ENCODE measurements at regions not wholly inside any gene's neighbourhood (a gene's known extent, or its start where the extent isn't known, plus 50 kb on each side); places are given as distances from the start of the nearest gene placed in this dataset.

DNA sequence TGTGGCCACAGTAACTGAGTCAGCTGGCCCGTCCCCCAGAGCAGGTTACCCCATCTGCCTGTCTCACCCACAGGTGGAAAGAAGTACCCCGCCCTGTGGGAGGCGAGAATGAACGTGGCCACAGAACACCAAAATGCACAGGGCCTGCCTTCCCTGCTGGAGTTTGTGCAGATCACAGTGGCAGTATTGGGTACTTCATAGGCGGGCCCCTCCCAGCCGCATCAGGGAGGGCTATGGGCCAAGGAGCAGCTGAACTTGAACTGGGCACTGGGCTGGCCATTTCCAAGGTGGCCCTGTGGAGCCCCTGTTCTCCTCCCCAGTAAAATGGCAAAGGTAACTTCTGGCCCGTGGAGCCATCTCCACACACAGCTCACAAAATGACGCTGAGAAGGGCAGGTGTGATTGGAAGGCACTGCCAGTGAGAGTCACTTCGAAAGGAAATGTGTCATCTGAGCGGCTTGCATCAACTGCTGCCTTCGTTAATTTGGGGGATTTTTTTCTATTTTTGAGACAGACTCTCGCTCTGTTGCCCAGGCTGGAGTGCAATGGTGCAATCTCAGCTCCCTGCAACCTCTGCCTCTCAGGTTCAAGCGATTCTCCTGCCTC, 162.9 kb downstream of the ENGASE start:
- TF ChIP-seq, protein P1, sequence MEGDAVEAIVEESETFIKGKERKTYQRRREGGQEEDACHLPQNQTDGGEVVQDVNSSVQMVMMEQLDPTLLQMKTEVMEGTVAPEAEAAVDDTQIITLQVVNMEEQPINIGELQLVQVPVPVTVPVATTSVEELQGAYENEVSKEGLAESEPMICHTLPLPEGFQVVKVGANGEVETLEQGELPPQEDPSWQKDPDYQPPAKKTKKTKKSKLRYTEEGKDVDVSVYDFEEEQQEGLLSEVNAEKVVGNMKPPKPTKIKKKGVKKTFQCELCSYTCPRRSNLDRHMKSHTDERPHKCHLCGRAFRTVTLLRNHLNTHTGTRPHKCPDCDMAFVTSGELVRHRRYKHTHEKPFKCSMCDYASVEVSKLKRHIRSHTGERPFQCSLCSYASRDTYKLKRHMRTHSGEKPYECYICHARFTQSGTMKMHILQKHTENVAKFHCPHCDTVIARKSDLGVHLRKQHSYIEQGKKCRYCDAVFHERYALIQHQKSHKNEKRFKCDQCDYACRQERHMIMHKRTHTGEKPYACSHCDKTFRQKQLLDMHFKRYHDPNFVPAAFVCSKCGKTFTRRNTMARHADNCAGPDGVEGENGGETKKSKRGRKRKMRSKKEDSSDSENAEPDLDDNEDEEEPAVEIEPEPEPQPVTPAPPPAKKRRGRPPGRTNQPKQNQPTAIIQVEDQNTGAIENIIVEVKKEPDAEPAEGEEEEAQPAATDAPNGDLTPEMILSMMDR (IDR thresholded peaks at IDR 0.05), result no peak
- TF ChIP-seq POLR2AphosphoS5 (IDR thresholded peaks at IDR 0.05) (no peak), POLR2A (IDR thresholded peaks at IDR 0.05) (no peak)

All from breast epithelium (tissue), 3 donors.